Ovary (tissue), 3 donors: ENCODE measurements at regions not wholly inside any gene's neighbourhood (a gene's known extent, or its start where the extent isn't known, plus 50 kb on each side); places are given as distances from the start of the nearest gene placed in this dataset.

ENCODE experiments used
- EP300 ChIP-seq: sonication (generic); formaldehyde crosslinking; IDR thresholded peaks from one replicate; pipeline ENCODE4 v1.6.1; 2017; ENCODE audit warnings: antibody characterized with exemption
- POLR2A ChIP-seq: fragments of 450-650 bp; IDR thresholded peaks from one replicate; pipeline ENCODE4 v1.6.1; 2017; ENCODE audit warnings: antibody characterized with exemption, mild to moderate bottlenecking, moderate library complexity
- TF ChIP-seq, protein P1 (sequence below), 3 donors: fragments of 450-650 bp in 2 of 3; fragments of 200-600 bp in 1 of 3; IDR thresholded peaks; one replicate each; pipeline versions ENCODE4 v1.5.1 to v1.8.0; 2016 to 2022; ENCODE audit warnings: antibody characterized with exemption in 3 of 3, mild to moderate bottlenecking in 1 of 3
- donor health status: DM: no; HTN: no; CAD: no.

DNA sequence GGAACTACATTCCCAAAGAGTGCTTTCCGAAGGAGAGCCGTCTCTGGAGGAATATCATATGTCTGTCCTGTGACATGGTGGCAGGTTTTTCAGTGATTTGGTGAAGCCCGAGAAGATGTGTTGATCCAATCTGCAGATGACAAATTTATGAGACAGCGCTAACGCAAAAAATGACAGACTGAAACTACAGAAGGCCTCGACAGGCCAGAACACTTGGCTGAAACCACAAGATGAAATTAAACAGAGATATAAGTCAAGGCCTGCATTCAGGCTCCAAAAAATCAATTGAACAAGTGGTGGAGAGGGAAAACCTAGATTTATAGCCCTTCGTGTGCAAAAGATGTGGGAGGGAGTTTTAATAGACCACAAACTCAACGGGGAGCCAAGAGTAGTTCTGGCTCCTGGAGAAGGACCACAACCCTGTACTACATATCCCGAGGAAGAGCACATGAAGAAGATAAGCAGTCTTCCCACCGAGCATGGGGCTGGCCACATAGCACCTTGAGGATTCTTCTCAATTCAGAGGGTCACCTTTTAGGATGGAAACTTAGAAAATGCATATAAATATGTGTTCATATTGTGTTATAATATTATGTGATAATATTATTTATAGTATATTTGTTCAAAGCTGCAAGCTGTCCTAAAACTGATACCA lies 231.3 kb upstream of the PDE10A start:
- TF ChIP-seq, protein P1, sequence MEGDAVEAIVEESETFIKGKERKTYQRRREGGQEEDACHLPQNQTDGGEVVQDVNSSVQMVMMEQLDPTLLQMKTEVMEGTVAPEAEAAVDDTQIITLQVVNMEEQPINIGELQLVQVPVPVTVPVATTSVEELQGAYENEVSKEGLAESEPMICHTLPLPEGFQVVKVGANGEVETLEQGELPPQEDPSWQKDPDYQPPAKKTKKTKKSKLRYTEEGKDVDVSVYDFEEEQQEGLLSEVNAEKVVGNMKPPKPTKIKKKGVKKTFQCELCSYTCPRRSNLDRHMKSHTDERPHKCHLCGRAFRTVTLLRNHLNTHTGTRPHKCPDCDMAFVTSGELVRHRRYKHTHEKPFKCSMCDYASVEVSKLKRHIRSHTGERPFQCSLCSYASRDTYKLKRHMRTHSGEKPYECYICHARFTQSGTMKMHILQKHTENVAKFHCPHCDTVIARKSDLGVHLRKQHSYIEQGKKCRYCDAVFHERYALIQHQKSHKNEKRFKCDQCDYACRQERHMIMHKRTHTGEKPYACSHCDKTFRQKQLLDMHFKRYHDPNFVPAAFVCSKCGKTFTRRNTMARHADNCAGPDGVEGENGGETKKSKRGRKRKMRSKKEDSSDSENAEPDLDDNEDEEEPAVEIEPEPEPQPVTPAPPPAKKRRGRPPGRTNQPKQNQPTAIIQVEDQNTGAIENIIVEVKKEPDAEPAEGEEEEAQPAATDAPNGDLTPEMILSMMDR (IDR thresholded peaks at IDR 0.05) = no peak
- no peak for TF ChIP-seq EP300
- no peak for TF ChIP-seq POLR2A
